HepG2 (cell line): ENCODE measurements at regions not wholly inside any gene's neighbourhood (a gene's known extent, or its start where the extent isn't known, plus 50 kb on each side); places are given as distances from the start of the nearest gene placed in this dataset.
A peak's percentile ranks its signal among the peaks of the same experiment; 100 is the strongest.

Source experiments
- ATAC-seq: fragments of 200-7000 bp; cut with Tn5 transposase; 3 replicates; pipeline ENCODE4 v1.9.1; 2020; ENCODE audit warnings: mild to moderate bottlenecking, moderate library complexity
- BruUV-seq: library from RNA; stranded (reverse); fragments of 400-500 nt; replicated peaks from 2 replicates; lab custom pipeline; 2021; lab: Mats Ljungman, UMichigan
- CTCF ChIA-PET: fragments of 300-600 bp; formaldehyde crosslinking; extraction: SDS; loops from one replicate; lab custom pipeline; 2021; ENCODE audit warnings: low total read pairs, inconsistent platforms, low intra/inter-chr PET ratio; lab: Yijun Ruan, JAX
- POLR2A ChIA-PET: fragments of 350-600 bp; sonication (Branson Sonifier 250); formaldehyde crosslinking; loops from one replicate; lab custom pipeline; 2020; ENCODE audit warnings: antibody characterized with exemption, inconsistent platforms; lab: Yijun Ruan, JAX
- DNase-seq: peaks from one replicate; pipeline ENCODE4 v3.0.0-alpha.2; 2015; ENCODE audit warnings: low spot score
- FAIRE-seq: peaks from 3 replicates; lab custom pipeline; 2011; peaks lifted over from hg19 to GRCh38; lab: Jason Lieb, UNC
- H2AFZ ChIP-seq: one replicate; pipeline ENCODE4 v1.6.1; 2011; ENCODE audit warnings: low read length, inconsistent platforms
- H3K27ac ChIP-seq: fragments of 300-600 bp; 3 replicates; pipeline ENCODE4 v1.8.0; 2011; ENCODE audit warnings: mixed run types, mild to moderate bottlenecking, mixed read lengths, low read length, inconsistent platforms; ENCODE audit not compliant: insufficient read depth; ENCODE audit errors: extremely low read length
- H3K27me3 ChIP-seq, 2 experiments: fragments of 200-600 bp in 1 of 2; 2 replicates in 1 of 2; 3 replicates in 1 of 2; pipeline versions ENCODE4 v1.6.0 to v1.8.0; 2011; ENCODE audit warnings: low read length in 2 of 2, mild to moderate bottlenecking in 2 of 2, moderate library complexity in 2 of 2, inconsistent platforms in 1 of 2; ENCODE audit not compliant: insufficient read depth in 2 of 2, control insufficient read depth in 1 of 2
- H3K36me3 ChIP-seq, 2 experiments: fragments of 200-600 bp in 1 of 2; replicated peaks in 1 of 2; 2 replicates in 1 of 2; 3 replicates in 1 of 2; pipeline versions ENCODE4 v1.5.1 to v1.8.0; 2011; ENCODE audit warnings: low read length in 2 of 2, inconsistent platforms in 1 of 2; ENCODE audit not compliant: insufficient read depth in 2 of 2, control insufficient read depth in 1 of 2
- H3K4me1 ChIP-seq: 2 replicates; pipeline ENCODE4 v1.5.1; 2012; ENCODE audit warnings: low read length, inconsistent platforms; ENCODE audit not compliant: insufficient read depth
- H3K4me2 ChIP-seq: 2 replicates; pipeline ENCODE4 v1.6.0; 2011; ENCODE audit warnings: low read depth, low read length, inconsistent platforms
- H3K4me3 ChIP-seq, 3 experiments: fragments of 200-600 bp in 1 of 3; sonication (generic), shearing (Covaris generic) in 1 of 3; replicated peaks in 1 of 3; 2 replicates each; pipeline ENCODE4 v1.5.1; 2011 to 2016; ENCODE audit warnings: low read length in 3 of 3, inconsistent platforms in 2 of 3, low read depth in 2 of 3, mild to moderate bottlenecking in 2 of 3, control low read depth in 1 of 3, mixed read lengths in 1 of 3; ENCODE audit not compliant: insufficient read depth in 1 of 3
- H3K79me2 ChIP-seq: one replicate; pipeline ENCODE4 v1.6.1; 2011; ENCODE audit warnings: low read length, inconsistent platforms; ENCODE audit not compliant: insufficient read depth
- H3K9ac ChIP-seq: 2 replicates; pipeline ENCODE4 v1.6.0; 2011; ENCODE audit warnings: mild to moderate bottlenecking, low read depth, low read length, inconsistent platforms; ENCODE audit not compliant: insufficient read depth
- H3K9me3 ChIP-seq: 2 replicates; pipeline ENCODE4 v1.5.1; 2012; ENCODE audit warnings: mild to moderate bottlenecking, low read length
- H4K20me1 ChIP-seq: 2 replicates; pipeline ENCODE4 v1.6.0; 2011; ENCODE audit warnings: inconsistent platforms, mild to moderate bottlenecking, low read length, moderate library complexity; ENCODE audit not compliant: insufficient read depth
- FOXA3 ChIP-seq: IDR thresholded peaks from 2 replicates; pipeline ENCODE4 v1.6.1; 2016; ENCODE audit warnings: missing genetic modification reagents, missing compliant biosample characterization
- FOXK1 ChIP-seq: sonication (generic); formaldehyde crosslinking; IDR thresholded peaks from 2 replicates; pipeline ENCODE4 v1.4.0; 2020; ENCODE audit warnings: low read depth, missing genetic modification reagents, borderline replicate concordance
- HOXA3 ChIP-seq: sonication (generic); formaldehyde crosslinking; IDR thresholded peaks from 2 replicates; pipeline ENCODE4 v1.5.0; 2020; ENCODE audit warnings: missing genetic modification reagents
- IRX3 ChIP-seq: sonication (generic); formaldehyde crosslinking; IDR thresholded peaks from 2 replicates; pipeline ENCODE4 v1.8.1; 2023; ENCODE audit warnings: mild to moderate bottlenecking, low read depth, missing genetic modification reagents, borderline replicate concordance
- JDP2 ChIP-seq: sonication (generic); formaldehyde crosslinking; IDR thresholded peaks from 2 replicates; pipeline ENCODE4 v1.8.1; 2022; ENCODE audit warnings: missing genetic modification reagents, borderline replicate concordance
- MIER2 ChIP-seq: IDR thresholded peaks from 2 replicates; pipeline ENCODE4 v1.6.1; 2016; ENCODE audit warnings: missing biosample characterization, missing genetic modification reagents
- POLR2AphosphoS5 ChIP-seq: IDR thresholded peaks from 2 replicates; pipeline ENCODE4 v1.6.1; 2012; ENCODE audit warnings: low read depth, low read length
- SIN3B ChIP-seq: fragments of 150-350 bp; IDR thresholded peaks from 2 replicates; pipeline ENCODE4 v1.6.1; 2014; ENCODE audit warnings: low read length
- STAT5B ChIP-seq: sonication (generic); formaldehyde crosslinking; IDR thresholded peaks from 2 replicates; pipeline ENCODE4 v1.4.0; 2020; ENCODE audit warnings: missing genetic modification reagents
- TSC22D2 ChIP-seq: sonication (generic); formaldehyde crosslinking; IDR thresholded peaks from 2 replicates; pipeline ENCODE4 v1.5.1; 2020; ENCODE audit warnings: missing genetic modification reagents, mild to moderate bottlenecking, borderline replicate concordance
- ZEB1 ChIP-seq: IDR thresholded peaks from 2 replicates; pipeline ENCODE4 v1.6.1; 2012; ENCODE audit warnings: mild to moderate bottlenecking, low read depth, inconsistent platforms; ENCODE audit not compliant: insufficient replicate concordance
- ZFP62 ChIP-seq: sonication (generic); formaldehyde crosslinking; IDR thresholded peaks from 2 replicates; pipeline ENCODE4 v1.4.0; 2020; ENCODE audit warnings: missing genetic modification reagents
- ZFYVE20 ChIP-seq: sonication (generic); formaldehyde crosslinking; IDR thresholded peaks from 2 replicates; pipeline ENCODE4 v1.8.0; 2023; ENCODE audit warnings: low read depth, mild to moderate bottlenecking, moderate library complexity, missing genetic modification reagents, borderline replicate concordance
- ZNF264 ChIP-seq: sonication (generic); formaldehyde crosslinking; IDR thresholded peaks from 2 replicates; pipeline ENCODE4 v1.4.0; 2020; ENCODE audit warnings: missing genetic modification reagents
- ZNF570 ChIP-seq: sonication (generic); formaldehyde crosslinking; IDR thresholded peaks from 2 replicates; pipeline ENCODE4 v1.4.0; 2020; ENCODE audit warnings: mild to moderate bottlenecking, missing genetic modification reagents, borderline replicate concordance
- ZNF605 ChIP-seq: sonication (generic); formaldehyde crosslinking; IDR thresholded peaks from 2 replicates; pipeline ENCODE4 v1.8.0; 2022; ENCODE audit warnings: mild to moderate bottlenecking, missing genetic modification reagents
- WGBS: methylation state at CpG from one replicate; pipeline ENCODE4 v1.1.6; 2017; ENCODE audit warnings: low lambda C conversion rate; 5-methylcytosine and 5-hydroxymethylcytosine counted together
- in situ Hi-C: cut with HindIII; loops from 2 replicates; pipeline ENCODE4 v1.10.0; 2017; ENCODE audit warnings: low pct_unique_long_range_greater_than_20kb; ENCODE audit not compliant: extremely low pct_ligation_motif_present
- intact Hi-C: fragments of 100-400 bp; cut with micrococcal nuclease; formaldehyde crosslinking; loops from one replicate; pipeline ENCODE4 v1.10.0; 2022; ENCODE audit not compliant: unreplicated experiment
- TF ChIP-seq, protein P1 (sequence below): sonication (generic); formaldehyde crosslinking; IDR thresholded peaks from 2 replicates; pipeline ENCODE4 v1.4.0; 2020; ENCODE audit warnings: missing genetic modification reagents

DNA sequence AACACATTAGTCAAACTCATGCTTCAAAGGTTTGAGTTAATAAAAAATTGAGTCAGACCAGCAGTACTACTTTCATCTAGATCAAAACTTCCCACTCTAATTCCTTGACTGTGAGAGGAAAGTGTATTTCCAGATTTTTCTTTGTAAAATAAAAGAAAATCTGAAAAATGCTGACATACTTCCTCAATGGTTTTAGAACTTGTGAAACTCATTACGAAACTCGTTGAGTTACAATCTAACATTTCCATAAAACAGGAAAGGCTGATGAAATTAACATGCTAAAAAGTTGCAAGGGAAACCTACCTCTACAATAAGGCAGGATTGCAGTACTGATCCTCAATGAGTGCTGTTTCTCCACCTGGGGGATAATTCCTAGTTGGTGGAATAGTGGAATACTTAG is 217.8 kb upstream of the HCCS start (continued):
- TF ChIP-seq ZNF264 (CRISPR knock-in tag) (no peak), ZNF605 (no peak), ZEB1 (no peak), SIN3B (no peak), FOXK1 (CRISPR knock-in tag) (no peak), ZFYVE20 (CRISPR knock-in tag) (no peak)

GRCh38 chrX:10893976-10894375 is 217.2 kb upstream of the HCCS start:
- 88% methylated on average over 7 of the region's 7 CpGs for WGBS
- Histone ChIP-seq H2AFZ (no peak overlapping the region), H3K4me1 (no peaks in the 10 kb centered on the region), H3K79me2 (no peaks in the 10 kb centered on the region), H4K20me1 (no peaks in the 10 kb centered on the region), H3K9me3 (no peaks in the 10 kb centered on the region), H3K36me3 (no peaks in the 10 kb centered on the region), H3K27ac (no peak overlapping the region)
- CTCF ChIA-PET: no interaction called here
- POLR2A ChIA-PET: no interaction called here
- in situ Hi-C loops: no loop called here
- intact Hi-C loops: no loop called here
- DNase-seq: peak; percentile 39
- TF ChIP-seq FOXA3 (CRISPR knock-in tag) (0 out of 2 replicates have a peak, but pooled peaks have one; percentile 11), POLR2AphosphoS5 (no peak)
- TF ChIP-seq, all 625 proteins: peak for 1
- FAIRE-seq: no peak
- Histone ChIP-seq H3K4me2 (no peak overlapping the region), H3K27me3 (no peaks in the 10 kb centered on the region), H3K9ac (no peak overlapping the region), H3K4me3 (no peak overlapping the region)
- no TSS peak for BruUV-seq
- no peak for ATAC-seq

- H3K27me3 ChIP-seq: no peaks in the 10 kb centered on the region
- peaks cover 29% of the 10 kb centered on the region for H3K4me1 ChIP-seq
- no peaks in the 10 kb centered on the region for H3K36me3 ChIP-seq
- ATAC-seq (no peak), DNase-seq (no peak), FAIRE-seq (no peak)
- WGBS: 97% methylated on average over 8 of the region's 9 CpGs
- ChIA-PET CTCF (no interaction called here), POLR2A (no interaction called here)
- no TSS peak for BruUV-seq
- intact Hi-C loops: no loop called here
- no peaks in the 10 kb centered on the region for H3K79me2 ChIP-seq
- H2AFZ ChIP-seq: no peak overlapping the region
- no peaks in the 10 kb centered on the region for H4K20me1 ChIP-seq
- no peak overlapping the region for H3K4me2 ChIP-seq
- H3K27ac ChIP-seq: no peak overlapping the region
- no peaks in the 10 kb centered on the region for H3K9me3 ChIP-seq
- H3K4me3 ChIP-seq: no peak overlapping the region
- no peak overlapping the region for H3K9ac ChIP-seq
- in situ Hi-C loops: no loop called here
- TF ChIP-seq MIER2 (CRISPR knock-in tag) (no peak), IRX3 (CRISPR knock-in tag) (no peak), STAT5B (no peak), JDP2 (no peak), ZFP62 (CRISPR knock-in tag) (no peak), HOXA3 (no peak), TSC22D2 (CRISPR knock-in tag) (no peak), ZNF570 (no peak)
- TF ChIP-seq, protein P1, sequence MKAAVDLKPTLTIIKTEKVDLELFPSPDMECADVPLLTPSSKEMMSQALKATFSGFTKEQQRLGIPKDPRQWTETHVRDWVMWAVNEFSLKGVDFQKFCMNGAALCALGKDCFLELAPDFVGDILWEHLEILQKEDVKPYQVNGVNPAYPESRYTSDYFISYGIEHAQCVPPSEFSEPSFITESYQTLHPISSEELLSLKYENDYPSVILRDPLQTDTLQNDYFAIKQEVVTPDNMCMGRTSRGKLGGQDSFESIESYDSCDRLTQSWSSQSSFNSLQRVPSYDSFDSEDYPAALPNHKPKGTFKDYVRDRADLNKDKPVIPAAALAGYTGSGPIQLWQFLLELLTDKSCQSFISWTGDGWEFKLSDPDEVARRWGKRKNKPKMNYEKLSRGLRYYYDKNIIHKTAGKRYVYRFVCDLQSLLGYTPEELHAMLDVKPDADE (CRISPR knock-in tag): no peak
Observed at GRCh38 chrX:10897768-10898167, 213.4 kb upstream of the HCCS start.
